ENCODE measurements at regions not wholly inside any gene's neighbourhood (a gene's known extent, or its start where the extent isn't known, plus 50 kb on each side); places are given as distances from the start of the nearest gene placed in this dataset.

GRCh38 chr7:41010418-41010817, 692.5 kb downstream of the INHBA start:
- no peaks in the 10 kb centered on the region for H3K27me3 Mint-ChIP-seq (ENCODE audit: low read depth)
- H3K27ac Mint-ChIP-seq (ENCODE audit: unreplicated experiment): no peak overlapping the region
- peaks cover 27% of the 10 kb centered on the region for H3K4me1 Mint-ChIP-seq (ENCODE audit: low read depth)
- peaks cover 2% of the 10 kb centered on the region for H3K36me3 Mint-ChIP-seq (ENCODE audit: low read depth)
- no peak overlapping the region for H3K4me3 Mint-ChIP-seq (ENCODE audit: unreplicated experiment)
- no peak for DNase-seq (ENCODE audit: low spot score)
- peaks cover 12% of the 10 kb centered on the region for H3K9me3 Mint-ChIP-seq (ENCODE audit: low read depth)
- peak; percentile 36 for TF ChIP-seq CTCF (IDR thresholded peaks at IDR 0.05)

GRCh38 chr7:41007811-41008210, 695.1 kb downstream of the INHBA start:
- H3K9me3 Mint-ChIP-seq (ENCODE audit: low read depth): peaks cover 6% of the 10 kb centered on the region
- no peak for TF ChIP-seq CTCF (IDR thresholded peaks at IDR 0.05)
- no peak overlapping the region for H3K27ac Mint-ChIP-seq (ENCODE audit: unreplicated experiment)
- no peak for DNase-seq (ENCODE audit: low spot score)
- peaks cover 2% of the 10 kb centered on the region for H3K36me3 Mint-ChIP-seq (ENCODE audit: low read depth)
- no peaks in the 10 kb centered on the region for H3K27me3 Mint-ChIP-seq (ENCODE audit: low read depth)
- peaks cover 39% of the 10 kb centered on the region for H3K4me1 Mint-ChIP-seq (ENCODE audit: low read depth)
- no peak overlapping the region for H3K4me3 Mint-ChIP-seq (ENCODE audit: unreplicated experiment)

- peaks cover 6% of the 10 kb centered on the region for H3K9me3 Mint-ChIP-seq (ENCODE audit: low read depth)
- no peak for DNase-seq (ENCODE audit: low spot score)
- TF ChIP-seq CTCF (IDR thresholded peaks at IDR 0.05): no peak
- H3K27me3 Mint-ChIP-seq (ENCODE audit: low read depth): no peaks in the 10 kb centered on the region
- peaks cover 2% of the 10 kb centered on the region for H3K36me3 Mint-ChIP-seq (ENCODE audit: low read depth)
- peaks cover 39% of the 10 kb centered on the region for H3K4me1 Mint-ChIP-seq (ENCODE audit: low read depth)
- no peak overlapping the region for H3K4me3 Mint-ChIP-seq (ENCODE audit: unreplicated experiment)
- H3K27ac Mint-ChIP-seq (ENCODE audit: unreplicated experiment): no peak overlapping the region
Observed at GRCh38 chr7:41007351-41007751, 695.5 kb downstream of the INHBA start.

GRCh38 chr7:41006306-41006995, 696.4 kb downstream of the INHBA start:
- TF ChIP-seq CTCF (IDR thresholded peaks at IDR 0.05): no peak
- no peaks in the 10 kb centered on the region for H3K27me3 Mint-ChIP-seq (ENCODE audit: low read depth)
- H3K27ac Mint-ChIP-seq (ENCODE audit: unreplicated experiment): no peak overlapping the region
- H3K4me3 Mint-ChIP-seq (ENCODE audit: unreplicated experiment): no peak overlapping the region
- peaks cover 8% of the 10 kb centered on the region for H3K9me3 Mint-ChIP-seq (ENCODE audit: low read depth)
- H3K4me1 Mint-ChIP-seq (ENCODE audit: low read depth): peaks cover 39% of the 10 kb centered on the region
- peaks cover 2% of the 10 kb centered on the region for H3K36me3 Mint-ChIP-seq (ENCODE audit: low read depth)
- no peak for DNase-seq (ENCODE audit: low spot score)

GRCh38 chr7:41005374-41005901, 697.5 kb downstream of the INHBA start:
- peaks cover 13% of the 10 kb centered on the region for H3K9me3 Mint-ChIP-seq (ENCODE audit: low read depth)
- no peak for DNase-seq (ENCODE audit: low spot score)
- TF ChIP-seq CTCF (IDR thresholded peaks at IDR 0.05): no peak
- H3K4me1 Mint-ChIP-seq (ENCODE audit: low read depth): peaks cover 35% of the 10 kb centered on the region
- peaks cover 5% of the 10 kb centered on the region for H3K36me3 Mint-ChIP-seq (ENCODE audit: low read depth)
- peak overlapping the region; percentile 34 for H3K27ac Mint-ChIP-seq (ENCODE audit: unreplicated experiment)
- H3K4me3 Mint-ChIP-seq (ENCODE audit: unreplicated experiment): no peak overlapping the region
- H3K27me3 Mint-ChIP-seq (ENCODE audit: low read depth): no peaks in the 10 kb centered on the region
